ENCODE measurements at regions not wholly inside any gene's neighbourhood (a gene's known extent, or its start where the extent isn't known, plus 50 kb on each side); places are given as distances from the start of the nearest gene placed in this dataset.

GRCh38 chr1:60387175-60387574, 313.6 kb upstream of the C1orf87 start:
- Histone ChIP-seq H3K79me2 (ENCODE audit: insufficient read depth, low read depth, low read length) (no peaks in the 10 kb centered on the region), H3K4me3 (ENCODE audit: low read depth, low read length, poor library complexity, severe bottlenecking) (no peak overlapping the region), H4K20me1 (ENCODE audit: insufficient read depth, low read length) (no peaks in the 10 kb centered on the region), H3K27ac (ENCODE audit: low read depth, low read length, poor library complexity, severe bottlenecking) (no peak overlapping the region), H3K9me3 (ENCODE audit: low read length) (no peaks in the 10 kb centered on the region), H3K9me2 (ENCODE audit: insufficient read depth, low read length) (no peaks in the 10 kb centered on the region), H3K4me1 (ENCODE audit: insufficient read depth, low read length, poor library complexity, severe bottlenecking) (no peaks in the 10 kb centered on the region), H3K4me2 (ENCODE audit: low read length) (no peak overlapping the region), H3K36me3 (ENCODE audit: insufficient read depth, low read length) (no peaks in the 10 kb centered on the region), H2AFZ (ENCODE audit: low read length) (no peak overlapping the region)
- no peak for DNase-seq (ENCODE audit: low spot score)
- intact Hi-C loops (cut with micrococcal nuclease; ENCODE audit: unreplicated experiment) = no loop called here
- CTCF ChIA-PET (ENCODE audit: unreplicated experiment) = no interaction called here
- POLR2A ChIA-PET = no interaction called here
- BruUV-seq (replicated peaks) = no TSS peak
- TF ChIP-seq, protein P1, sequence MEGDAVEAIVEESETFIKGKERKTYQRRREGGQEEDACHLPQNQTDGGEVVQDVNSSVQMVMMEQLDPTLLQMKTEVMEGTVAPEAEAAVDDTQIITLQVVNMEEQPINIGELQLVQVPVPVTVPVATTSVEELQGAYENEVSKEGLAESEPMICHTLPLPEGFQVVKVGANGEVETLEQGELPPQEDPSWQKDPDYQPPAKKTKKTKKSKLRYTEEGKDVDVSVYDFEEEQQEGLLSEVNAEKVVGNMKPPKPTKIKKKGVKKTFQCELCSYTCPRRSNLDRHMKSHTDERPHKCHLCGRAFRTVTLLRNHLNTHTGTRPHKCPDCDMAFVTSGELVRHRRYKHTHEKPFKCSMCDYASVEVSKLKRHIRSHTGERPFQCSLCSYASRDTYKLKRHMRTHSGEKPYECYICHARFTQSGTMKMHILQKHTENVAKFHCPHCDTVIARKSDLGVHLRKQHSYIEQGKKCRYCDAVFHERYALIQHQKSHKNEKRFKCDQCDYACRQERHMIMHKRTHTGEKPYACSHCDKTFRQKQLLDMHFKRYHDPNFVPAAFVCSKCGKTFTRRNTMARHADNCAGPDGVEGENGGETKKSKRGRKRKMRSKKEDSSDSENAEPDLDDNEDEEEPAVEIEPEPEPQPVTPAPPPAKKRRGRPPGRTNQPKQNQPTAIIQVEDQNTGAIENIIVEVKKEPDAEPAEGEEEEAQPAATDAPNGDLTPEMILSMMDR (conservative IDR thresholded peaks at IDR 0.05; ENCODE audit: low read length) = no peak
- no peak for TF ChIP-seq EZH2phosphoT487 (IDR thresholded peaks at IDR 0.05; ENCODE audit: borderline replicate concordance, low read depth, low read length)

DNA sequence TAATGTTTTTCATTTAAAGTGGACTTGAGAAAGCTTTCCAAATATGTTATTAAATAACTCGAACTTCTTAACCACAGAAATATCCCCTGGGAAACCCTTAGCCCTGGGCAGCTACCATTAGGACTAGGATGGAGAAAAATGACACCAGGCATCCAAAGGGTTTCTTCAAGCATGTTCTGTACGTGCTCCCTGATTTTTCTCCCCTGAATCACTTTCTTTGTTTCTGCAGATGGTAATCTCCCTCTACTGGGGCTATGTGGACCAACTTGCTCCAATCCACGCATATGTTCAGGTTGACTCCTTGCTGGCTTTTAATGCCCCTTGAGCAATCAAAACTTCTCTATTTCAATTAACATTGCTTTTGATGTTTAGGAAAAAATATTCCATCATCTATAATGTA, 312.7 kb upstream of the C1orf87 start:
- H3K4me3 ChIP-seq (ENCODE audit: low read depth, low read length, poor library complexity, severe bottlenecking) = no peak overlapping the region
- H3K4me2 ChIP-seq (ENCODE audit: low read length) = no peak overlapping the region
- no TSS peak for BruUV-seq (replicated peaks)
- intact Hi-C loops (cut with micrococcal nuclease; ENCODE audit: unreplicated experiment) = no loop called here
- no peak for DNase-seq (ENCODE audit: low spot score)
- no peaks in the 10 kb centered on the region for H3K9me2 ChIP-seq (ENCODE audit: insufficient read depth, low read length)
- H3K9me3 ChIP-seq (ENCODE audit: low read length) = no peaks in the 10 kb centered on the region
- H2AFZ ChIP-seq (ENCODE audit: low read length) = no peak overlapping the region
- H3K4me1 ChIP-seq (ENCODE audit: insufficient read depth, low read length, poor library complexity, severe bottlenecking) = no peaks in the 10 kb centered on the region
- H3K27ac ChIP-seq (ENCODE audit: low read depth, low read length, poor library complexity, severe bottlenecking) = no peak overlapping the region
- TF ChIP-seq, protein P1 (conservative IDR thresholded peaks at IDR 0.05; ENCODE audit: low read length) = no peak
- no peak for TF ChIP-seq EZH2phosphoT487 (IDR thresholded peaks at IDR 0.05; ENCODE audit: borderline replicate concordance, low read depth, low read length)
- no peaks in the 10 kb centered on the region for H3K36me3 ChIP-seq (ENCODE audit: insufficient read depth, low read length)
- CTCF ChIA-PET (ENCODE audit: unreplicated experiment) = no interaction called here
- POLR2A ChIA-PET = interaction anchor here (0.6 kb wide), 1 partner anchor 270 kb away, joined by 3 read pairs; no protein-coding TSS in a partner anchor
- H3K79me2 ChIP-seq (ENCODE audit: insufficient read depth, low read depth, low read length) = no peaks in the 10 kb centered on the region
- no peaks in the 10 kb centered on the region for H4K20me1 ChIP-seq (ENCODE audit: insufficient read depth, low read length)

DNA sequence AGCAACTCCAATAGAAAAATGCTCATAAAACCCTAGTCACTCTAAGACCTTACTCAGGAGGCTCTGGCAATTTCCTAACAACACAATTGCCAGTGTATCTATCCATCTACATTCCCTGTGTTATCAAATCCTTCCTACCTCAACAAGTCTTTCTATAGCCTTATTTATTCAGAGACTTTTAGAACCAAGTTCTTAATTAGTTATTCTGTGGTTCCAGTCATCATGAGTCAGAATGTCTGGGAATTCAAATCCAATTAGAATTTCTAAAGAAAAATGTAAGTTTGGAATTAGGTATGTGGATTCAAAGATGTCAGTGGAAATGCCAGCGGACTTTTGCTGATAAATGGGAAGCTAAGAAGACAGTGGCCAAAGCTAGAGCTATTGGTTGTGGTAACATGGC, 302.6 kb upstream of the C1orf87 start:
- no peaks in the 10 kb centered on the region for H4K20me1 ChIP-seq (ENCODE audit: insufficient read depth, low read length)
- no TSS peak for BruUV-seq (replicated peaks)
- no peaks in the 10 kb centered on the region for H3K4me1 ChIP-seq (ENCODE audit: insufficient read depth, low read length, poor library complexity, severe bottlenecking)
- intact Hi-C loops (cut with micrococcal nuclease; ENCODE audit: unreplicated experiment) = no loop called here
- H3K4me2 ChIP-seq (ENCODE audit: low read length) = no peak overlapping the region
- H3K79me2 ChIP-seq (ENCODE audit: insufficient read depth, low read depth, low read length) = no peaks in the 10 kb centered on the region
- H3K4me3 ChIP-seq (ENCODE audit: low read depth, low read length, poor library complexity, severe bottlenecking) = no peak overlapping the region
- H2AFZ ChIP-seq (ENCODE audit: low read length) = no peak overlapping the region
- TF ChIP-seq, protein P1 (conservative IDR thresholded peaks at IDR 0.05; ENCODE audit: low read length) = no peak
- no peak for TF ChIP-seq EZH2phosphoT487 (IDR thresholded peaks at IDR 0.05; ENCODE audit: borderline replicate concordance, low read depth, low read length)
- ChIA-PET CTCF (ENCODE audit: unreplicated experiment) (no interaction called here), POLR2A (no interaction called here)
- DNase-seq (ENCODE audit: low spot score) = no peak
- no peaks in the 10 kb centered on the region for H3K9me2 ChIP-seq (ENCODE audit: insufficient read depth, low read length)
- H3K36me3 ChIP-seq (ENCODE audit: insufficient read depth, low read length) = no peaks in the 10 kb centered on the region
- H3K27ac ChIP-seq (ENCODE audit: low read depth, low read length, poor library complexity, severe bottlenecking) = no peak overlapping the region
- H3K9me3 ChIP-seq (ENCODE audit: low read length) = no peaks in the 10 kb centered on the region

All from OCI-LY7 (cell line).